GM19452 (cell line): ENCODE measurements at regions not wholly inside any gene's neighbourhood (a gene's known extent, or its start where the extent isn't known, plus 50 kb on each side); places are given as distances from the start of the nearest gene placed in this dataset.
"Not testable (repeated sequence)": the region's sequence is repeated elsewhere in the genome, so short reads cannot be mapped to it uniquely, and the experiment has no call there.

Experiments
- ATAC-seq: cut with Tn5 transposase; IDR thresholded peaks from one replicate; pipeline ENCODE4 v1.9.1; 2021; ENCODE audit not compliant: unreplicated experiment

DNA sequence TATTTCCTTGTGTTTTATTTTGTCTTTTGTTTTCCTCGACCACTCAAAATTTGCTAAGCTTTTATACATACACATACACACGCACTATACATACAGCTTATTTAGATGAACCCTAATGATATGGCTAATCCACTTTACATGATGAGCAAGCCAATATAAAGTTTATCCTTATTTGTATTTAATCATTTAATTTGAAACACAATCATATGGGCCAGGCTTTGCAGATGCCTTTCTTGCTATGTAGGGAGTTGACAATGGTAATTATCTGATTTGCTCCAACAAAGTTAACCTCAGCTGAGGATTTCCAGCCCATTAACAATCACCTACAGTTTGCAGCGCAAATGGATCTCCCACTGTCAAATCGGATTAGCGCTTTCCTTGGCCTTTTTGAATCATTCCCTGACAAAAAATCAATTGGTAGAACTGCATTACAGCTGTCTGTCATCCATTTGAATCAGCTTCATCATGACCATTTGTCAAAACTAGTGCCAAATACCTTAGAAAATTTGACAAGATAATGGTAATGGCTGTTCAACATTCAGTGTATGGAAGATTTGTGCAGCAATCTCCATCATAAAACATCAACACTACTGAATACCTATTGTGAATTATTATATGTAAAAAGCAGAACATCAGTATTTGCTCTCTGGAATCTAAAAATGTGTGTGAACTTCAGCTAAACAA is 352.6 kb downstream of the MRPL39 start:
- no peak for ATAC-seq

DNA sequence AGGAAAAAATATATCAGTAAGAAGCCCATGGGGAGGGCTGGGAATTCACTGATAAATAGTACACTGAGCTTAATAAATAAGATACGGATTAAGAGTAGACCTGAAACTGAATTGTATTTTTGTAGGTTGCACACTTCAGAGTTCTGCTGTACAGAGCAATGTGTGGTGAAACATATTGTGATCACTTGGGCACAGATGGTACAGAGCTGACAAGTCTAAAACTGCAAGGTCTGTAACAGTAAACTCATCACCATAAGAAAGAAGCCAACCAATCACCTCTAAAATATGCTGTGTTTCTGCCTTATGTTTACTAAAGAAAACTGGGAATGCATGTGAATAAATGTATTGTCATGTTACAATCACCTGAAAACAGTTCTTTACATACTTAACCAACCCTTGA is 360.7 kb downstream of the MRPL39 start:
- ATAC-seq: no peak

DNA sequence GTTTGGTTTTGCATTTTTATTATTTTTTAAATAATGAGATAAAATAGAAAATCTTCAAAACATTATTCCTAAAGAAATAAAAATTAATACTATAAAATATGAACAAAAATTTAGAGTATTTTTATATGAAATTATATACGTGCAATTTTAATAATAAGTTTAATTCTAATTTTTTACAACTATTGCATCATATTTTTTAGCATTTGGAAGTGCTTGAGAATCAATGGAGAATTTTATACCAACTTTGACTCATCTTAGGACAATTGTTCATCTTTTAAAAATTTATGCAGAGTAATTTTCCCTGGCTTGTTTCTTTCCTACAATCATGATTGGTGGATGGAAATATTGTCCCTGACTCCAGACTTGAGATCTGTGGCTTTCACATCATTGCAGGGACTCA is 362.5 kb downstream of the MRPL39 start:
- ATAC-seq: no peak

DNA sequence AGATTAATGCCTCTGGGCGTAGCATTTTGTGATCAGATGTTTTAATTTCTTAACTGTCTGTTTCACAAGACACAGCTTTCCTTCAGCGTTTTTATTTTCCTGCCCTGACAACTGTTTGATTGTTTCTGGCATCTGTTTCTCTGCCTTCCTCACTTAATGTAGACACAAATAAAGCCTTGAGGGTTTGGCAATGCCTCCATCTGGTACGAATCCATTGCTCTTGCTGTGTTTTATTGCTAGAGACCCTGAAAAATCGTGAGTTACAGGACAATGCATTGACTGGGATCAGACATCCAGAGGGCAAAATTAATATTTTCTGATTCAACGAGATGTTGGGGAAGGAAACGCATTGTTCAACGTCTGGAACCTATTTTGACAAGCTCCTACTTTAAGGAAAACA is 363.5 kb downstream of the MRPL39 start:
- no peak for ATAC-seq

DNA sequence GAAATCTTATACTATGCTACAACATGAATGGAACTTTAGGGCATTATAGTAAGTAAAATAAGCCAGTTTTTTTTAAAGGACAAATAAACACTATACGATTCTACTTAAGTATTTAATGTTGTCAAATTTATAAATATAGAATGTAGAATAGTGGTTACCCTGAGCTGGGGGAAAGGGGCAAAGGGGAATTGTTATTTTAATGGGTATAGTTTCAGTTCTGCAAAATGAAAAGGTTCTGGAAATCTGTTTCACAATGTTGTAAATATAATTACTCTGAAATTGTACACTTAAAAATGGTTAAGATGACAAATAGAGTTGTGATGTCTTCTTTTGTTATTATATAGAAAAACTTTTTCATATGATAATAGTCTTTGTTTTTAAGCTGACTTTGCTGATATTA is 366.3 kb downstream of the MRPL39 start:
- no peak for ATAC-seq

DNA sequence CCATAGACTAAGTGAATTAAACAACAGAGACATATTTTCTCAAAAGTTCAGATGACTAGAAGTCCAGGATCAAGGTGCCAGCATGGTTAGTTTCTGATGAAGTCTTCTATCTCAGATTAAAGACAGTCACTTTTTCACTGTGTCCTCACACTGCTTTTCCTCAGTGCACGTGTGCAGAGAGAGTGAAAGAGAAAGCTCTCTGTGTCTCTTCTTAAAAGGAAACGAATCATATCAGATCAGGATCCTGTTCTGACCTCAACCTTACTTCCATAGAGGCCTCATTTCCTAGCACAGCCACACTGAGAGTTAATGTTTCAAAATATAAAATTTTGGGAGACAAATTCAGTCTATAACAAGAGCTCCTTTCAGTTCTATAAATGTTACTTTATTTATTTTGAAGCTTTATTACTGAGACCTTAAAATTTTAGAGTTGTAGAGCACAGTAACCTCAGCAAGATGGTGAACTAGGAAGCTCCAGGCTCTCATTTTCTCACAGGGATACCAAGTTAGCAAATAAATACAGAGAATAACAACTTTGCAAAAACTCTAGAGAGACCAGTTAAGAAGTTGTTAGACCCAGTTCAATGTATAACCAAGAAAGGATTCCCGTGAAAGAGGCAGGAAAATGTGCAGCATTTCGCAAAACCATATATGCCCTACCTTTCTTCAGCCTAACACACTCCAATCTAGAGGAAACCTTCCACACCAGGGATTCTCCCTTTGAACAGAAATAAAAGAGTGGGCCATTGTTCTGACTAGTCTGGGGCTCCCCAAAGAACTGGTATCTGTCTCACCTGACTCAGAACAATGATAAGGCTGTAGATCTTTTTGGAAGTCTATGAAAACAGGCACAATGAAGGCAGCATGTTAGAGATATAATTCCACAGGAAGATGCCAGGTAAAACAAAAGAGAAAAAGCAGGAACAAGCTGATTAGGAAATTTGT is 372.2 kb downstream of the MRPL39 start:
- peak; percentile 84 for ATAC-seq

DNA sequence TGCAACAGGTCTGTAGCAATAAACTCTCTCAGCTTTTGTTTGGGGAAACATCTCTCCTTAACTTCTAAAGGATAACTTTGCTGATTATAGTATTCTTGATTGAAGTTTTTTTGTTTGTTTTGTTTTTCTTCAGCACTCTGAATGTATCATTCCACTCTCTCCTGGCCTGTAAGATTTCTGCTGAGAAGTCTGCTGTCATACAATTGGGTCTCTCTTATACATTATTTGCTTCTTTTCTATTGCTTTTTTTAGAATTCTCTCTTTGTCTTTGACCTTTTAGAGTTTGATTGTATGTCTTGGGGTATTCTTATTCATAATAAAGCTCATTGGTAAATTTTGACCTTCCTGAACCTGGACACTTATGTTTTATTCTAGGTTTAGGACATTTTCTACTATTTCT is 386.3 kb downstream of the MRPL39 start:
- no peak for ATAC-seq

DNA sequence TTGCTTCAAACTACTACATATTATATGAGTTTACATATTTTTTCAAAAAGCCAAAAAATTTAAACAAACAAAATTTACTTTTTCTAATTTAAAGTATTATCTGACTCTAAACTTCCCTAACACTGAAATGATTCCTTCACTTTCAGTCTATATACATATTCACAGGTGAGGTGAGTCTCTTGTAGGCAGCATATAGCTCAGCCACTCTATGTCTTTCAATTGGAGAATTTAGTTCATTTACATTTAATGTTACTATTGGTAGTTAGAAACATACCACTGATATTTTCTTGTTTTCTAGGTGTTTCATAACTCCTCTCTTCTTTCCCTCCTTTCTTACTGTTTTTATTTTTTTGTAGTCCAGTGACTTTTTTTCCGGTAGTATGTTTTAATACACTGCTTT is 387.1 kb downstream of the MRPL39 start:
- no peak for ATAC-seq

DNA sequence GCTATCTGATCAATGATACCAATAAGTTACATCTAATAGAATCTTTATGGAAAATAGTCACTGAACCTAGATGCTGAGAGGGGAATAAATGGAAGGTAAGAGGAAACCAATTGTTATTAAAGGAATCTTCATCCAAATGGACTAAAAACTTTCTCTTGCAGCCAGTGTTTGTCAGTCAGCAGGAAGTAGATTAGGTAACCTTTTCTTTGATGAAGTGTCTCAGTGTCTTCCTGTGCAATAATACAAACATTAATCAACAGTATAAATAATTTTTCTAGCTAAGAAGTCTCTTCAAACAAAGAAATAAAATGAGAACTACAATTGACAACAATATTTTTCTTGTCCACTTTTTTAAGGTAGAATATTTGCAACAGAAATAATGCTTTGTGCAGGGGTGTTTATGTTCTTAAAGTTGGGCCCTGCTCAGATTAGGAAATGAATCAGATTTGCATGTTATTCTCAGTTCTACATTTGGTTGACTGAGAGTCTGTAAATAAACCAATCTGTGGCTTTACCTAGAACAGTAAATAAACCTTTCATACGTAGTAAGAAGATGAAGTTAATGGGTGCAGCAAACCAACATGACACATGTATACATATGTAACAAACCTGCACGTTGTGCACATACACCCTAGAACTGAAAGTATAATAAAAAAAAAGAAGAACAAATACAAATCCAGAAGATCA is 391.4 kb downstream of the MRPL39 start:
- ATAC-seq: peak; percentile 98

DNA sequence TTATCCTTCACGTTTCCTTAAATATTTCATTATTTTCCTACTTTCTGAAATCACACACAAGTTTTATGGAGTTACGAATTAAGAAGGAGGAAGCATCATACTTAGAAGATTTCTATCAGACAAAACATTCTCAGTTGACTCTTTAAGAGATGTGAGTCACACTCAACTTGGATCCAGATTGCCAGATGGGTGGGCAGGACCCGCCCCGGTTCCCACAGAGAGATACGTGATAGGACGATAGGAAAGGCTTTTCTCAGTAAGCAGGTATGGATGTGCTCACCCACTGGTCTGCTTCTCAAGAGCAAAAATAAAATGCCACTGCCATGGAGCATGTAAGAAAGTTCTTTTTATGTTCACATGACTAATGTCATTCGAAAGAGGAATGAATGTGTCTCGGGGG is 392.6 kb downstream of the MRPL39 start:
- no peak for ATAC-seq

DNA sequence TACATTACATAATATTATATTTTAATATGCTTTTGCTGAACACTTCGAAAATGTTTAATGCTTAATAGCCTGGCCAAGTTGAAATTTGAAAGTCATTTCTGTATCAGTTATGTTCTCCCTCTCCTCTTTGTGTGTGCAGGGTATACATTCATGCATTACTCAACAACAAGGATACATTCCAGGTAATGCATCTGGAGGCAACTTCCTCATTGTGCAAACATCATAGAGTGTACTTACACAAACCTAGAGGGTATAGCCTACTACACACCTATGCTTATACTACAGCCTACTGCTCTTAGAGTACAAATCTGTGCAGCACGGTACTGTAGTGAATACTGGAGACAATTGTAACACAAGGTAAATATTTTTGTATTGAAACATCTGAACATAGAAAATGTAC is 407.3 kb downstream of the MRPL39 start:
- ATAC-seq: no peak

DNA sequence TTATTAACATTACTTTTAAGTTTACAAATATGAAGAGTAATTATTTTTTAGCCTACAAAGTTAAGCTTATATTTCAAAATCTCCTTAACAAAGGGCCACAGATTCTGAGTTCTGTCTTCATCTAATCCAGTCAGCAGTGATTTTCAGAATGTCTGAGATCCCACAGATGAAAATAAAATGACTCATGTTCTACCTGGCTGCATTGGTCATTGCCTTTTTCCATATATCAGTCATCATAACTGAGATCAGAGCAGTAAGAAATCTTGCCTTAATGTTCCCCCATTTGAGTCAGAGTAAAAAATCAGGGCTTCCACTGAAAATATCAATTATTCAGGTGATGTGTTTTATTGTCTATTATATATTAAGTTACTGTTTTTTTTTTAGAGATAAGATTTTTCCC is 416.1 kb downstream of the MRPL39 start:
- peak; percentile 47 for ATAC-seq

DNA sequence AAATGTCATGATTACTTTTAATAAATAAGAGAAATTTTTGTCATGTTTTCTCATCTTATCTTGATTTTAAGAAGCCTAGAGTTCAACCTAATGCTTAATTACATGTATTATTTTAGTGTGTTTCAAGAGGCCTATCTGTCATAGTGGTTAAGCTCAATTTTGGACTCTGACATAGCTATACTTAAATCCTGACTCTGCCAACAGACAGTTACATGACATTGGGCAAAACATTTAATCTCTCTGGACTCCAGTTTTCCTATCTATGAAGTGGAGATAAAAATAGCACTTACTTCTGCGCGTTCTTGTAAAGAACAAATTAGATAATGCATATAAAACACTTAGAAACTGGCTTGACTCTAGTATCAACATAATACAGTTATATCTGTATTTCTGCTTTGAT is 417.8 kb downstream of the MRPL39 start:
- ATAC-seq: no peak

DNA sequence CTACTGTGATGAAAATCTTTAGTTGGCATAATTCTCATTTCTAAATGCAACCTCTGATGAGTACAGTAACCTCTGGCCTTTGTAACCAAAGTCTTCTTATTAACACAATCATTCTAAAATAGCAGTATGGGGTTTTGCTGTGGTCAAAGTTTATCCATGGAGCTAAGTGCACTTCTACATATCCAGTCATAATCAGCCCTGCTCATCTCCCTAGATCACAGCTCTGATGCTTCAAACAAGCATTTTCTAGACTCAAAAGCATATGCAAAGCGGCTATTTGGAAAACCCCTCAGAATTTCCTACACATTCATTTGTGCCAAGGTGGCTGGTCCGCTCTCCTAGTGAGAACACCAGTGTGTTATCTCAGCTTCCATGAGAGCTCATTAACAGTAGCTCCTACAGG is 418.6 kb downstream of the MRPL39 start:
- peak; percentile 73 for ATAC-seq

DNA sequence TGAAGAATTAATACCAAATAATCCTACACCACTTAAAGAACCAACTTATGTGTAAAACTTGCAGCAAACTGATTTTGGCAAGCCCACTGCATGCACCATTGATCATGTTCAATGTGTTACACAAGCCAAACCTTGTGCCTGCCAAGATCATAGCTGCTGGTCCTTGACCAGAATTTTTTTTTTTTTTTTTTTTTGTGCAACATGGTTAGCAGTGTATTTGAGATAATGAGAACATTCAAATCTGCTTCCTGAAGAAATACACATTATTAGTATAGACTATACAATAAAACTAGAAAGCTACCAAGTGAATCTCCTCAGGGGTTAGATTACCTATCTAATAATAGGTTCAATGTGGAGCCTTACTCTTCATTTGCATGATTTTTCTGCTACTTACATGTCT is 421.0 kb downstream of the MRPL39 start:
- ATAC-seq: peak; percentile 40

DNA sequence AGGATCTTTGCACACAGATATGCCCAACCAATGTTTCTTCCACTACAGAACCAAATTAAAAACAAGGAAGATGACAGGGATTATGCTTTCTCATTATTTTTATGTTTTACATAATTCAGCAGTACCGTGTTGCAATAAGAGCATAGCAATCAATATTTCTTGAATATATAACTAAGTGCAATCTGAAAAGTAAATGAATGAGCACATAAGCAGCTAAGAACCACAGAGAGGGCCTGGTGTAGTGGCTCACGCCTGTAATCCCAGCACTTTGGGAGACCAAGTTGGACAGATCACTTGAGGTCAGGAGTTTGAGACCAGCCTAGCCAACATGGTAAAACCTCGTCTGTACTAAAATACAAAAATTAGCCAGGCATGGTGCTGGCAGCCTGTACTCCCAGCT is 423.7 kb downstream of the MRPL39 start:
- ATAC-seq: no peak

DNA sequence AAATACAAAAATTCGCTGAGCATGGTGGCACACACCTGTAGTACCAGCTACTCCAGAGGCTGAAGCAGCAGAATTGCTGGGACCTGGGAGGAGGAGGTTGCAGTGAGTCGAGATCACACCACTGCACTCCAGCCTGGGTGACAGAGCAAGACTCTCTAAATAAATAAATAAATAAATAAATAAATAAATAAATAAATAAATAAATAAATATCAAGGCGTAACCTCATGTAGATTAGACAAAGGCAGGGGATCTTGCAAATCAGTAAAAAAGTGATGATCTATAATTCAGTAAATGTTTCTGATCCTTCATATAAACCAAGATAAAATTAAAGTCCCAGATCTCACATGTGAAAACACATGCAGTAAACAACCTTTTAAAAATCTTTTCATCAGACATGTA is 425.6 kb downstream of the MRPL39 start:
- not testable (repeated sequence) for ATAC-seq

DNA sequence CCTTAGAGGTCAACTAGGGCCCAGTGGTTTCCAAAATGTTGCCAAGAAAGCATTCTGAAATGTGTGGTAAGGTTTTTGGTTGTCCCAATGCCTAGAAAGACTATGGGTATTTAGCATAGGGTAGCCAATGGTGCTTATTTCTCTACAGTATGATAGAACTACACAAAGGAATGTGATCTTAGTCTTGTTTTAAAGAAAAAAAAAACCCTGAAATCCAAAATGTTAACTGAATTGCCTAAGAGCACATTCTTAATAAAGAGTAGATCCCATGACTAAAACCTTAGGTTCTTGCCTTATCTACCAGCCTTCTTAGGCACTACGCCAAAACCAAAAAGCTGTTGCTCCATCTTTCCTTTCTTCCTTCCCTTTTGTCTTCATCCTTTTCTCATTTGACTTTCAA is 428.2 kb downstream of the MRPL39 start:
- no peak for ATAC-seq

DNA sequence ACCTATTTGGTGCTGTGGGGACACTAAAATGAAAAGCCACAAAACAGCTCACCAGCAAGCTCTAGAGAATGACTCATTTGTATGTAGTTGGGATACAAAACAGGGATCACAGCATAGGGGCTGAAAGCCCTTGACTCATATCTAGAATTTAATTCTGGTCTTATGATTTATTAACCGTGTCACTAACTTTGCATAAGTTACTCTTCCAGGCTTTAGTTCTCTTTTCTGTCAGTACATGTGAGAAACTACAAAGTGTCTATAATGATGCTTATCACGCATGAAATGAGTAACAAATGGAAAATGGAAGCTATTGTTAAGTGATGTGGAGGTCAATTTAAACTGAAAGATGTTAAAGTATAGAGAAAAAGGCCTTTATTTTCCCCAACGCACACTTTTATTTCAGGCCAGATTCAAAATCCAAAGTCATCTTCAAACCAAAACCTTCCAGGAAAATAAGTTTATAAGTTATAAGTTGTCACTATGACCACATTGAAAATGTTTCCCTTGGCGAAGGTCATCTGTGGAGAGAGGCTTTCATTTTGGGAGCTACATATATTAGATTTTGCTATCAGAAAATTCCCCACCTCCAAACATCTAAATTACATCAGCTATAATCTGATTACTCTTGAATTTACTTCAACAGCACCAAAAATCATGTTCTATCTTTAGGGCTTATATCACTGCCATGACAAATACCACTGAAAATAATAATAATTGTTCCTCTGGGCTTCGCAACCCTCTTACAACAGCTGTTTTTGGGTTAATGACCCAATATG is 430.5 kb downstream of the MRPL39 start:
- ATAC-seq: peak; percentile 85

DNA sequence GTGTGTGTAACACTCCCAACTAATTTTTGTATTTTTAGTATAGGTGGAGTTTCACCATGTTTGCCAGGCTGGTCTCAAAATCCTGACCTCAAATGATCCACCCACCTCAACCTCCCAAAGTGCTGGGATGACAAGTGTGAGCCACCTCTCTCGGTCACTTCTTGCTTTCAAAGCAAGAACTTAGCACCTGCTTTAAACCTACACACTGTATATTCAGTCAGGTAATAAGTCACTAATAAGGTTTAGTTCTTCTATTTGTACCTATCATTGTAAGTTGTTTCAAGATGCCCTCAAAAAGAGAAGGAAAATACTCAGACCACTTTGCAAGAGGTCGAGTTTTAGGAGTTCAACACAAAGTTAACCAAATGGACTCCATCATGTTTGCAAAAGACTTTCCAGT is 431.3 kb downstream of the MRPL39 start:
- peak; percentile 56 for ATAC-seq

DNA sequence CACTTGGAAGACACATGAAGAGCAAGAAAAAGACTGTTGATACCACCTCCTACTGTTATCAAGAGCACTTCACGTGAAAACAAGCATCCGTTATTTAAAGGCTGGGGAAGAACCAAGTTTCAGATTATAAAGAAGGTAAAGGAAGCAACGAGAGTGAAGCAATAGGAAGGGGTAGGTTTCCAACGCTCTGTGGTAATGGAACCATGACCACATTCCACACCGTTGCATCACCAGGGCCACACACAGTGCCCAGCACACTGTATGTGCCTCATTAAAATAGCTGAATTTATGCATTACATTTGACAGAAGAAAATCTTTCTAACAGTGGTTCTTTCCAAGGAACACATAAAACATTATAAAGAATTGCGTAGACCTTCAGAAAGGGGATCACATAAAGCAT is 435.8 kb downstream of the MRPL39 start:
- no peak for ATAC-seq
